ENCODE measurements at regions not wholly inside any gene's neighbourhood (a gene's known extent, or its start where the extent isn't known, plus 50 kb on each side); places are given as distances from the start of the nearest gene placed in this dataset.
A peak's percentile ranks its signal among the peaks of the same experiment; 100 is the strongest.
"Not testable (repeated sequence)": the region's sequence is repeated elsewhere in the genome, so short reads cannot be mapped to it uniquely, and the experiment has no call there.

DNA sequence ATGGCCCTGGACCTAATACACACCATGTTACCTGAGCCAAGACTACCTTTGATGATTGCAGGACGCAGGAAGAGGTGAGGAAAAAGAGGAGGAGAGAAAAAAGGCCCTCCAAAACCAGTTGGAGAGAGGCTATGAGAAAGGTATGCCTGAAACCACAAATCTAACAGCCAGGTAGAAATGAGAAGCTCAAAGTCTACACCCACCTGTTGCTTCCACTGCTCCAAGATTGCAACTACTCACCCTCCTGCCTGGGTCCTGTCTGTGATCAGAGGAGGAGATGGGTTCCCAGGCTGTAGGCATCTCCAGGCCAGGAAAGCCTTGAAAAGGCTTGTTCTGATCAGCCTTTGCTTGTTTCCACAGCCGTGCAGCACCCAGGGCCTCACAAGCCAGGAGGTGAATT lies 307.8 kb upstream of the USP24 start:
- H3K9me3 ChIP-seq = no peaks in the 10 kb centered on the region
- in situ Hi-C loops (cut with MboI; ENCODE audit: low sequenced_read_pairs) = no loop called here
- H3K27me3 ChIP-seq (ENCODE audit: low read depth) = no peaks in the 10 kb centered on the region
- no peaks in the 10 kb centered on the region for H3K36me3 ChIP-seq (replicated peaks)
- DNase-seq (ENCODE audit: low spot score in 2 of 2) = no peak
- no peak overlapping the region for H3K4me3 ChIP-seq
- no peaks in the 10 kb centered on the region for H3K4me1 ChIP-seq

DNA sequence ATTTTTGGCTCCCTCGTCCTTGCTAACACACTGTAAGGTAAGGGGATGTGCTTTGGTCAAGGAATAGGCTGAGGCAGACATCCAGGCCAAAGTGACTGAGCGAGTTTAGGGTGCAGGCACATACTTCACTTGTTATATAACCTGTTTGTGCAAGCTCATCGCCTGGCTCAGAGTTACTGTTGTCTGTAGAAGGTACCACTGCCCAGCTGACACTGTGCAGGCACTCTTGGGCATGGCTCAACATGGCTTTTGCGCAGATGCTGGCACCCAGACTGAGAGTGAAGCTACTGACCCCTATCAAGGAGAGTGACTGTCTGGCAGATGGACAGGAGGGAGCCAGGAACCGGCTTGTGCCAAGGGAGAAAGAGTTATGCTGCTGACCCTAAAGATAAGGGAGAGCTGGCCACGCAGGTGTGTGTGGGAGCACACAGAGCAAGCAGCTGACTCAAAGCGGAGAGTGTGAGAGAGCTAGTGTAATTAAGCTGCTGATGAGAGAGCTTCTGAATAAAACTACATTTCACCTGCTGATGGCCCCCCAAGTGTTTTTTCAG lies 307.3 kb upstream of the USP24 start:
- Histone ChIP-seq H3K4me3 (no peak overlapping the region), H3K4me1 (no peaks in the 10 kb centered on the region), H3K9me3 (no peaks in the 10 kb centered on the region), H3K36me3 (replicated peaks) (no peaks in the 10 kb centered on the region), H3K27me3 (ENCODE audit: low read depth) (no peaks in the 10 kb centered on the region)
- DNase-seq (ENCODE audit: low spot score in 2 of 2) = no peak
- in situ Hi-C loops (cut with MboI; ENCODE audit: low sequenced_read_pairs) = no loop called here

DNA sequence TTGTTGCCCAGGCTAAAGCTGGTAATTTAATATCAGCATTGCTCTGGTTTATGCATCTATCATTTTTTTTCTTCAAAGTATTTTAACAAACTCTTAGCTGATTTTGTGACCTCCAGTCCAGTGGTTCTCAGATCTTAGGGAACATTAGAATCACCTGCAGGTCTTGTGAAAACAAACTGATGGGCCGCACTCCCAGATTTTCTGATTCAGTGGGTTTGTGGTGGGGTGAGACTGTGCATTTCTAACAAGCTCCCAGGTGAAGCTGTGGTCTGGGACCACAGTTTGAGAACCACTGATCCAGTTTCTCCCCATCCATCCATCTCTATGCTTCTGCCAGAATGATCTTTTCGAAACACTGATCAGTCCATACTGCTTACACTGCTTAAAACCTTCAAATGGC lies 305.7 kb upstream of the USP24 start:
- no peak for DNase-seq (ENCODE audit: low spot score in 2 of 2)
- H3K36me3 ChIP-seq (replicated peaks) = no peaks in the 10 kb centered on the region
- H3K9me3 ChIP-seq = no peaks in the 10 kb centered on the region
- in situ Hi-C loops (cut with MboI; ENCODE audit: low sequenced_read_pairs) = no loop called here
- no peaks in the 10 kb centered on the region for H3K27me3 ChIP-seq (ENCODE audit: low read depth)
- H3K4me1 ChIP-seq = no peaks in the 10 kb centered on the region
- H3K4me3 ChIP-seq = no peak overlapping the region

DNA sequence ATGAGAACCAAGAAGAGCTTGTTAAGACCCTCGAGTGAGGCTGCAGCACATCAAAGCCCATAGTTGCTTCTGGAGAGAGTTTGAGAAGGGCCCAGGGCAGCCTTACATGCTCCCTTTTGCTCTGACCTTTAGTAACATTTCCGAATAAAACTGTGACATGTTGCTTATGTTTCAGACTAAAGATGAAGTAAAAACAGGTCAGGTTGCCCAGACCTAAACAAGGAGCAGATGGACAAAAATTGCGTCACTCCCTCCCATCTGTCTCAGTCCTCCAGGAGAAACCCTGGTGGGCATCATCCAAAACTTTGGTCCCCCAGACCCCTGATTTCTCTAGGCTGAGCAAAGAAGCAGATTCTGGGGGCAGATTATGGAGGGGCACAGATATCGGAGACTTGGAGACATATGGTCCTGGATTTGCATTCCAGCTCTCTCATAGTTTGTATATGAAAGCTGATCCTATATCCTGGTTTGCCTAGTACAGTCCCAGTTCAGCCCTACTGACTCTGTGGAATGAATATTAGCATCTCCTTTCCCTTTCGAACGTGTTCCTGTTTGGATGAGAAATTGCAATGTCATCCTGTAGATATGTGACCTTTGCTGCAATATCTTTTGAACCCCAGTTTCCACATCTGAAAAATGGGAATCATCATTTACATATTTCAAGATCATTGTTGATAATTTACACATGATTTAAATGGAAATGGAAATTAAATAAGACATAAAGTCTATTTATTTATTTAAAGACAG lies 304.9 kb upstream of the USP24 start:
- H3K9me3 ChIP-seq = no peaks in the 10 kb centered on the region
- no peak overlapping the region for H3K4me3 ChIP-seq
- DNase-seq (ENCODE audit: low spot score in 2 of 2) = no peak
- H3K27me3 ChIP-seq (ENCODE audit: low read depth) = no peaks in the 10 kb centered on the region
- in situ Hi-C loops (cut with MboI; ENCODE audit: low sequenced_read_pairs) = no loop called here
- H3K4me1 ChIP-seq = no peaks in the 10 kb centered on the region
- H3K36me3 ChIP-seq (replicated peaks) = no peaks in the 10 kb centered on the region

DNA sequence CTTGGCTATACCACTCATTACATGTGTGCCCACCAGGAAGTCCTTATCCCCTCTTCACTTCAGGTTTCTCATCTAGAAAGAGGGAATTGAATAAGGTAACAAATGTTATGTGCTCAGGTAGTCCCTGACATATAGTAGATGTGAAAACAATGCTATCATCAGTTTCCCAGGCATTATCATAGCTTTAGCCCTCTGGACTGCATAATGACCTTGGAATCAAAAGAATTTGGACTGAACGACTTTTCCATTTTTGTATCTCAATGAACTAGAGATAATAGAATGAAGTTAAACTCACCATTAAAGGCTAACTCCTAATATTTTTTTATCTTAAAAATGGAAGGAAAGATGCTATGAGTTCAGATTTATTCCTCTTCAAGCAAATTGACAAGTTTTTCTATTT lies 304.1 kb upstream of the USP24 start:
- Histone ChIP-seq H3K27me3 (ENCODE audit: low read depth) (no peaks in the 10 kb centered on the region), H3K36me3 (replicated peaks) (no peaks in the 10 kb centered on the region), H3K9me3 (no peaks in the 10 kb centered on the region), H3K4me1 (no peaks in the 10 kb centered on the region), H3K4me3 (no peak overlapping the region)
- in situ Hi-C loops (cut with MboI; ENCODE audit: low sequenced_read_pairs) = no loop called here
- no peak for DNase-seq (ENCODE audit: low spot score in 2 of 2)

DNA sequence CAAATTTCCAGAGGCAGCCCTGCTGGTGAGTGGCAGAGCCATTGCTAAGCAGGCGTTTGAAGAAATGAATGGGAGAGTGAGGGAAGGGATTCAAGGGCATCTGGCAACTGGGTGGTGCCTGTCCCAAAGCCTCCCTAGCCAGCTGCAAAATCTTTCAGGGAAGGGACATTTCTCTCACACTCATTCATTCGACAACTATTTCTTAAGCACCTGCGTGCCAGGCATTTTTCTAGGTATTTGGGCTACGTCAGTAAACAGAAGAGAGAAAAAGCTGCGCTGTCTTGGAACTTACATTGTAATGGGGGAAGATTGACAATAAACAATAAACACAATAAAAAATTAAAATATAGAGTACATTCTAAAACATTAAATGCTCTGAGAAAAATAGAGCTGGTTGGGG lies 301.9 kb upstream of the USP24 start:
- in situ Hi-C loops (cut with MboI; ENCODE audit: low sequenced_read_pairs) = no loop called here
- H3K9me3 ChIP-seq = no peaks in the 10 kb centered on the region

DNA sequence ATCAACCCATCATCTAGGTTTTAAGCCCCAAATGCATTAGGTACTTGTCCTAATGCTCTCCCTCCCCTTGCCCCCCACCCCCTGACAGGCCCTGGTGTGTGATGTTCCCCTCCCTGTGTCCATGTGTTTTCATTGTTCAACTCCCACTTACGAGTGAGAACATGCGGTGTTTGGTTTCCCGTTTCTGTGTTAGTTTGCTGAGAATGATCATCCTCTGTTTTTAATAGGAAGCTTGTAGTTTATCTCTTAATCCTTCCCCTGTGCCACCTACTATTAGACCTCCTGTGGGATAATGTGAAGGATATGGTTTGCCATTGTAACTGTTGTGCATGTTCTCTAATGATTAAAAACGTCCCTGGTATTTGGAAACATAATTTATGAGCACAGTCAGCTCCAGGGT lies 299.4 kb upstream of the USP24 start:
- H3K9me3 ChIP-seq; H3K27me3 ChIP-seq (ENCODE audit: low read depth); H3K36me3 ChIP-seq (replicated peaks); H3K4me3 ChIP-seq; H3K4me1 ChIP-seq; in situ Hi-C loops (cut with MboI; ENCODE audit: low sequenced_read_pairs); DNase-seq (ENCODE audit: low spot score in 2 of 2): not testable (repeated sequence)

More for the DNA sequence above, 301.9 kb upstream of the USP24 start:
- Histone ChIP-seq H3K4me1 (no peaks in the 10 kb centered on the region), H3K4me3 (no peak overlapping the region), H3K36me3 (replicated peaks) (no peaks in the 10 kb centered on the region), H3K27me3 (ENCODE audit: low read depth) (no peaks in the 10 kb centered on the region)
- DNase-seq (ENCODE audit: low spot score in 2 of 2) = no peak

DNA sequence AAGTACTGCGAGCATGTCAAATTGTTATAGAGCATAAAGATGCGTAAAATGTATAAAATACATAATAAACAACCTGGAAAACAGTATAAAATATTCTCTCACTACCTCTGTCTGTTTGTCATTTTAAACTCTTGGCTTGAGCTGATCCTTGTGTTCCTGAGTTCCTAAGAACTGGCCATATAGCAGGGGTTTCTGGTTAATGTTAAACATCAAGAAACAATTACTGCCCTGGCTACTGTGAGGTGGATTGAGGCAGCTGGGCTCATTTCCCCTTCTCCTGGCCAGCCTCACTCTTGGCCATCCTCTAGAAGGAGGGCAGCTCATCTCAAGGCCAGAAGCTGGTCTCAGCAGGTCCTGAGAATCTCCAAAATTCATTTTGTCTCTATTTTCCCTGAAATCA lies 297.3 kb upstream of the USP24 start:
- H3K27me3 ChIP-seq (ENCODE audit: low read depth) = no peaks in the 10 kb centered on the region
- H3K9me3 ChIP-seq = no peaks in the 10 kb centered on the region
- no peak for DNase-seq (ENCODE audit: low spot score in 2 of 2)
- in situ Hi-C loops (cut with MboI; ENCODE audit: low sequenced_read_pairs) = no loop called here
- no peak overlapping the region for H3K4me3 ChIP-seq
- no peaks in the 10 kb centered on the region for H3K36me3 ChIP-seq (replicated peaks)
- no peaks in the 10 kb centered on the region for H3K4me1 ChIP-seq

DNA sequence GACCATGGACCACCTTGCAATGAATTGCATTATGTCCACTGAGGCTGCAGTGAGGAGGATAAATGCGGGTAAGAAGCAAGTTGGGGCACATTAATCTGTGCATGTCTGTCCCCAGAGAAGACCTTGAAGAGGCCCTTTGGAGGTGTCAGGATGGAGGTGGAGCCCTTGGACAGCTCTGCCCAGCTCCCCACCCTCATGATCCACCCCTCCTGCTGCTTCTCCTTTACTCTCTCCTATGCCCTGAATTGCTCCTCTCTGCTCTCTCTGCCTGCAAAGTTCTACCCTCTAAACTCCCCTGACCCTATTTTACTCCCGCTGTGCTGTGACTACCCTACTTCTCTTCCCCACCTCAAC lies 292.4 kb upstream of the USP24 start:
- no peaks in the 10 kb centered on the region for H3K9me3 ChIP-seq
- H3K4me3 ChIP-seq = no peak overlapping the region
- in situ Hi-C loops (cut with MboI; ENCODE audit: low sequenced_read_pairs) = no loop called here
- no peaks in the 10 kb centered on the region for H3K36me3 ChIP-seq (replicated peaks)
- peaks cover 5% of the 10 kb centered on the region; the same call in 1 of the 2 replicates for H3K27me3 ChIP-seq (ENCODE audit: low read depth)
- no peaks in the 10 kb centered on the region for H3K4me1 ChIP-seq
- no peak for DNase-seq (ENCODE audit: low spot score in 2 of 2)

DNA sequence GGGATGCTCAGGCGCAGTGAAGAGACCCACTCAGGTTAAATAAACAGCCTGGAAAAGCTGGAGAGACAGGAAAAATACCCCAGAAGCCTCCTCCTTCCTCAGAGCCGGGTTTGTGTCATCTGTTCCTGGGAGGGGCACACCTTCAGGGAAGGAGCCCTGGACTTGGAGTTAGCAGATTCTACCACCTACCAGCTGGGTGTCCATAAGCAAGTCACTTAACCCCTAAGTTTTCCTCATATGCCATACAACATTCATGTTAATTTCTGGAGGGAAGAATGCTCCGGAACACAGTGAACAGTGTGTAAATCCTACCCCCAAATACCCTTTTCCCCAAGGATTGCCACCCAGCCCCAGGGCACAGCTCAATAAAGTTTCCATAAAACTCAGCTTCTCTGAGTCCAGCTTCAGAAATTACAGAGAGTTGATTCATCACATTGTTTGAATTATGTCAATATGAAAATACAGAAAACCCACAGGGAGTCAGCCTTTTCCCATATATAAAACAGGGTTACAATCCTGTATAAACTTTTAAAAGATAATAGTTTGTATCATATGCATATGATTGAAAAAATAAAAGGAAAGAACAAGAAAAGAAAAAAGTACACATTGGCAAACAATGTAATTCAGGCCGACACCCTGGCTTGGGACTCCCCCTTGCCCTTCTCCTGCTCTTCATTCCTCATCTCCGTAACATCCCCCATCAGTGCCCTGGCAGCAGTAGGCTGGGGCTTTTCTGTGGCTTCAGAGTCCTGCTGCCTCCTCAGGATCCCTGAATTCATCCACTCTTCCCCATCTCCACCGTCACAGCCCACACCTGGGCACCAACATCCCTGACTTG lies 291.8 kb upstream of the USP24 start:
- Histone ChIP-seq H3K4me1 (no peaks in the 10 kb centered on the region), H3K4me3 (no peak overlapping the region), H3K27me3 (ENCODE audit: low read depth) (peaks cover 5% of the 10 kb centered on the region; the same call in 1 of the 2 replicates), H3K9me3 (no peaks in the 10 kb centered on the region), H3K36me3 (replicated peaks) (no peaks in the 10 kb centered on the region)
- DNase-seq (ENCODE audit: low spot score in 2 of 2) = peak in 1 of 2 experiments; percentile 6
- in situ Hi-C loops (cut with MboI; ENCODE audit: low sequenced_read_pairs) = no loop called here

DNA sequence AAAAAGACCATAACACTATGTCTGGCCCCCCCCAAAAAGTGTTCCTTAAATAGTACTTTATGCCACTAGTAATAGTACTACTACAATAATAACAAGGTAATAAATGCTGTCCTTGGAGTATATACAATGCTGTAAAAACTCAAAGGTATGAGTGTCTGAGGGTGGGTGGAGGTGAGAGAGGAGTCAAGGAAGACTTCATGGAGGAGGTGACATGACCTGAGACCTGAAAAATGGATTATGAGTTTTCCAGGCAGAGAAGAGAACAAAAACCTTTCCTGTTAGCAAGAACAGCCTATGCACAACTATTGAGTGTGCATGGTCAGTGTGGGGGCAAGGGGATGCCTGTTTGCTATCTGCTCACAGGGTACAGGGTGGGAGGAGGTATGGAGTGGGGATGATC lies 290.2 kb upstream of the USP24 start:
- no peak for DNase-seq (ENCODE audit: low spot score in 2 of 2)
- H3K27me3 ChIP-seq (ENCODE audit: low read depth) = peaks cover 5% of the 10 kb centered on the region; the same call in 1 of the 2 replicates
- no peaks in the 10 kb centered on the region for H3K4me1 ChIP-seq
- H3K9me3 ChIP-seq = no peaks in the 10 kb centered on the region
- no peaks in the 10 kb centered on the region for H3K36me3 ChIP-seq (replicated peaks)
- in situ Hi-C loops (cut with MboI; ENCODE audit: low sequenced_read_pairs) = no loop called here
- H3K4me3 ChIP-seq = no peak overlapping the region

DNA sequence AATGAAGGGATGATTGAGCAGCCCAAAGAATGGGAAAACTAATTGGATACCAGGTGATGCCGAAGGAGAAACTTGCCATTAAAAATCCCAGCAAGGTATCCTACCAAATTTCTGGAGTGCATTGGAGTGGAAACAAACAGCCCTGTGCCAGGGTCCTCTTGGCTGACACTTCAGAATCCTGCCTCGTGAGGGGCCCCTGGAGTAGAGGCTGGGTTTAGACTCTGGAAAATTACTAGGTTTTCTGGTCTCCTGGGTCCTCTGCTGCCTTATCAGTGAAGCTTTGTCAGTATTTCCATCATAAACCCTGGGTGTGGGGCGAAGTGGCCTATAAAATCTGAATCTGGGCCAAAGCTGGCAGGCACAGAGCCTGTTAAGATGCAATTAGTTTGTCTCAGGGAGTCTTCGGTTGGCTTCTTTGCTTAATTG lies 289.2 kb upstream of the USP24 start:
- Histone ChIP-seq H3K4me3 (no peak overlapping the region), H3K9me3 (no peaks in the 10 kb centered on the region), H3K4me1 (no peaks in the 10 kb centered on the region), H3K27me3 (ENCODE audit: low read depth) (peaks cover 5% of the 10 kb centered on the region; the same call in 1 of the 2 replicates), H3K36me3 (replicated peaks) (no peaks in the 10 kb centered on the region)
- no peak for DNase-seq (ENCODE audit: low spot score in 2 of 2)
- in situ Hi-C loops (cut with MboI; ENCODE audit: low sequenced_read_pairs) = no loop called here

DNA sequence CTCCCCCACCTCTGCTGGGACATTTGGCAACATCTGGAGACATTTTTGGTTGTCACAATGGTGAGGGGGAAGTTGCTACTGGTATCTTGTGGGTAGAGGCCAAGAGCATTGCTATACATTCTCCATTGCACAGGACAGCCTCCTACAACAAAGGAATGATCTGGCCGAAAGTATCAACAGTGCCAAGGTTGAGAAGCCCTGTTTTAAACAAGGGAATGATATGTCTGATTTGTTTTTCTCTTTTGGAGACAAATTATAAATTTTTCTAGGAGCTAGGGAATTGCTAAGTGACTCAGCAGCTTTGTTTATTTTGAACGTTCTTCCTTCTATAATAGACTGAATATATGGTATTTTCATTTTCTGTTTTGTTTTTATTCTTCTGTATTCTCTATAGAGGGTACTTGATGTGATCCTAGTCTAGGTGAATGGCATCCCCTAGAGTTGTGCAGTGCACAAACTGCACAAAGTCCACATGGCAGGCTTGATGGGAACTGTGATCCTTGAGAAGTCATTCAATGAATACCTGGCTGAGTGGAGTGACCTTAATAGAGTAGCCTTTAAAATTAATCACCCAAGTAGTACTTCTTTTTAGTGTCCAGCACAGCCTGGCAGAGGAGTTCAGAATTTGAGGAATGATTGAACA lies 288.6 kb upstream of the USP24 start:
- H3K36me3 ChIP-seq (replicated peaks) = no peaks in the 10 kb centered on the region
- no peak overlapping the region for H3K4me3 ChIP-seq
- H3K27me3 ChIP-seq (ENCODE audit: low read depth) = peaks cover 5% of the 10 kb centered on the region; the same call in 1 of the 2 replicates
- H3K9me3 ChIP-seq = no peaks in the 10 kb centered on the region
- in situ Hi-C loops (cut with MboI; ENCODE audit: low sequenced_read_pairs) = no loop called here
- no peaks in the 10 kb centered on the region for H3K4me1 ChIP-seq
- DNase-seq (ENCODE audit: low spot score in 2 of 2) = no peak

DNA sequence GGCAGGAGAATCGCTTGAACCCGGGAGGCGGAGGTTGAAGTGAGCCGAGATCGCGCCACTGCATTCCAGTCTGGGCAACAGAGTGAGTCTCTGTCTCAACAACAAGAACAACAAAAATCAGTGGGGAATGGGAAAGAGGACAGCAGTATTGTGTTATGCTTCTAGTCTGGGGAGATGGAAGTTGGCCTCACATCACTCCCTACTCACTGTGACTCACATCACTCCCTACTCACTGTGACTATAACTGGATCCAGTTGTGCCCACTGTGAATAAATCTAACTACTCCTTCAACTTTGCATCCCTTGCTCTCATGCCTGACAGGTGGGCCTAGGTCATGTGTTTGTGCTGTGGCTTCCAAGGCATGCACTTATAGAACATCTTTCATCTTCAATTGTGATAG lies 285.4 kb upstream of the USP24 start:
- in situ Hi-C loops (cut with MboI; ENCODE audit: low sequenced_read_pairs) = no loop called here
- Histone ChIP-seq H3K4me3 (no peak overlapping the region), H3K4me1 (no peaks in the 10 kb centered on the region), H3K27me3 (ENCODE audit: low read depth) (no peaks in the 10 kb centered on the region), H3K9me3 (no peaks in the 10 kb centered on the region), H3K36me3 (replicated peaks) (no peaks in the 10 kb centered on the region)
- DNase-seq (ENCODE audit: low spot score in 2 of 2) = no peak

All from HAP-1 (cell line).